ENCODE measurements at regions not wholly inside any gene's neighbourhood (a gene's known extent, or its start where the extent isn't known, plus 50 kb on each side); places are given as distances from the start of the nearest gene placed in this dataset.

DNA sequence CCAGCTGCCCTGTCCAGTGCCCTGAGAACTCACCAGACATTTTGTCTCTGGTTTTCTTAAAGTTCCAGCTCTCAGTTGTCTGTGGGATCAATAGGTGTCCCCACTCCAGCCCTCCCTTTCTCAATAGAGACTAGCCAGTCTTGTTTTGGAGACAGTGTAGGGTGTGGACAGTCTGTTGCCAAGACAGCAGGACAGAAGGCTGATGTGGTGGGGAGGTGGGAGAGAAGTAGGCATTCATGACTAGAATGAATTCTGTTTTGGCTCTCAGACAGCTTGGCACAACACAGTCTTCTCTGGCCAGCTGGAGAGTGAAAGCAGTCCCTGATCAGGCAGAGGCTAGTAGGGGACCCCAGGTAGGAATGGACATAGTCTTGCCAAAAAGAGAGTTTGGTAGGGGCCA lies 467.0 kb upstream of the PODXL start:
- no peaks in the 10 kb centered on the region for H3K9me2 ChIP-seq (replicated peaks; ENCODE audit: low read depth, low read length)
- no peak overlapping the region for H3K9ac ChIP-seq (ENCODE audit: low read depth, low read length, poor library complexity, severe bottlenecking)
- no peaks in the 10 kb centered on the region for H3F3A ChIP-seq (ENCODE audit: low read depth)
- no peak overlapping the region for H3K4me2 ChIP-seq (ENCODE audit: low read depth, low read length, poor library complexity, severe bottlenecking)
- H3K4me1 ChIP-seq (ENCODE audit: insufficient read depth, low read length, poor library complexity, severe bottlenecking): no peaks in the 10 kb centered on the region
- H4K20me1 ChIP-seq (ENCODE audit: insufficient read depth, low read length, poor library complexity, severe bottlenecking): no peaks in the 10 kb centered on the region
- no peak overlapping the region for H2AFZ ChIP-seq (ENCODE audit: low read length)
- no peaks in the 10 kb centered on the region for H3K36me3 ChIP-seq (ENCODE audit: insufficient read depth, low read length)
- H3K79me2 ChIP-seq (ENCODE audit: insufficient read depth, low read length): no peaks in the 10 kb centered on the region
- H3K27me3 ChIP-seq (ENCODE audit: insufficient read depth, low read length, poor library complexity, severe bottlenecking): no peaks in the 10 kb centered on the region
- no peak overlapping the region for H3K4me3 ChIP-seq (ENCODE audit: low read length, poor library complexity, severe bottlenecking)
- H3K9me3 ChIP-seq (ENCODE audit: insufficient read depth, low read depth, low read length): no peaks in the 10 kb centered on the region
- TF ChIP-seq, protein P1, sequence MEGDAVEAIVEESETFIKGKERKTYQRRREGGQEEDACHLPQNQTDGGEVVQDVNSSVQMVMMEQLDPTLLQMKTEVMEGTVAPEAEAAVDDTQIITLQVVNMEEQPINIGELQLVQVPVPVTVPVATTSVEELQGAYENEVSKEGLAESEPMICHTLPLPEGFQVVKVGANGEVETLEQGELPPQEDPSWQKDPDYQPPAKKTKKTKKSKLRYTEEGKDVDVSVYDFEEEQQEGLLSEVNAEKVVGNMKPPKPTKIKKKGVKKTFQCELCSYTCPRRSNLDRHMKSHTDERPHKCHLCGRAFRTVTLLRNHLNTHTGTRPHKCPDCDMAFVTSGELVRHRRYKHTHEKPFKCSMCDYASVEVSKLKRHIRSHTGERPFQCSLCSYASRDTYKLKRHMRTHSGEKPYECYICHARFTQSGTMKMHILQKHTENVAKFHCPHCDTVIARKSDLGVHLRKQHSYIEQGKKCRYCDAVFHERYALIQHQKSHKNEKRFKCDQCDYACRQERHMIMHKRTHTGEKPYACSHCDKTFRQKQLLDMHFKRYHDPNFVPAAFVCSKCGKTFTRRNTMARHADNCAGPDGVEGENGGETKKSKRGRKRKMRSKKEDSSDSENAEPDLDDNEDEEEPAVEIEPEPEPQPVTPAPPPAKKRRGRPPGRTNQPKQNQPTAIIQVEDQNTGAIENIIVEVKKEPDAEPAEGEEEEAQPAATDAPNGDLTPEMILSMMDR (conservative IDR thresholded peaks at IDR 0.05; ENCODE audit: low read length): no peak
- no peak for TF ChIP-seq EZH2phosphoT487 (IDR thresholded peaks at IDR 0.05; ENCODE audit: borderline replicate concordance)

DNA sequence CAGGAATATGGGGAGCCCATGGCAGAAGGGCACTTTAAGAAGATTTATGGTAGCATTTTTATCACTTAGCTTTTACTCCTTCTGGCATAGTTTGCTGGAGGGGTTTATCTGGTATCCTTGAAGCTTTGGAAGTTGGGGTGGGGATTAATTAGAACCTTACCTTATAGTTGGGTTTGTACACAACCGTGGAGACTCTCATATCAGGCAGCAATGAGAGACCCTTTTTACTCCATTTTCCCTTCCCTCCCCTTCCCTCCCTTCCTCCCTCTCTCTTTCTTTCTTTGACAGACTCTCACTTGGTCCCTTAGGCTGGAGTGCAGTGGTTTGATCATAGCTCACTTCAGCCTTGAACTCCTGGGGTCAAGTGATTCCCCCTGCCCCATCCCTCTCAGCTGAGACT lies 465.8 kb upstream of the PODXL start:
- Histone ChIP-seq H3K4me2 (ENCODE audit: low read depth, low read length, poor library complexity, severe bottlenecking) (no peak overlapping the region), H3K4me1 (ENCODE audit: insufficient read depth, low read length, poor library complexity, severe bottlenecking) (no peaks in the 10 kb centered on the region), H3K4me3 (ENCODE audit: low read length, poor library complexity, severe bottlenecking) (no peak overlapping the region), H3K79me2 (ENCODE audit: insufficient read depth, low read length) (no peaks in the 10 kb centered on the region), H3K9me2 (replicated peaks; ENCODE audit: low read depth, low read length) (no peaks in the 10 kb centered on the region), H4K20me1 (ENCODE audit: insufficient read depth, low read length, poor library complexity, severe bottlenecking) (no peaks in the 10 kb centered on the region), H2AFZ (ENCODE audit: low read length) (no peak overlapping the region), H3K36me3 (ENCODE audit: insufficient read depth, low read length) (no peaks in the 10 kb centered on the region), H3F3A (ENCODE audit: low read depth) (no peaks in the 10 kb centered on the region), H3K9ac (ENCODE audit: low read depth, low read length, poor library complexity, severe bottlenecking) (no peak overlapping the region), H3K27me3 (ENCODE audit: insufficient read depth, low read length, poor library complexity, severe bottlenecking) (no peaks in the 10 kb centered on the region), H3K9me3 (ENCODE audit: insufficient read depth, low read depth, low read length) (no peaks in the 10 kb centered on the region)
- TF ChIP-seq EZH2phosphoT487 (IDR thresholded peaks at IDR 0.05; ENCODE audit: borderline replicate concordance): no peak
- TF ChIP-seq, protein P1 (conservative IDR thresholded peaks at IDR 0.05; ENCODE audit: low read length): no peak

DNA sequence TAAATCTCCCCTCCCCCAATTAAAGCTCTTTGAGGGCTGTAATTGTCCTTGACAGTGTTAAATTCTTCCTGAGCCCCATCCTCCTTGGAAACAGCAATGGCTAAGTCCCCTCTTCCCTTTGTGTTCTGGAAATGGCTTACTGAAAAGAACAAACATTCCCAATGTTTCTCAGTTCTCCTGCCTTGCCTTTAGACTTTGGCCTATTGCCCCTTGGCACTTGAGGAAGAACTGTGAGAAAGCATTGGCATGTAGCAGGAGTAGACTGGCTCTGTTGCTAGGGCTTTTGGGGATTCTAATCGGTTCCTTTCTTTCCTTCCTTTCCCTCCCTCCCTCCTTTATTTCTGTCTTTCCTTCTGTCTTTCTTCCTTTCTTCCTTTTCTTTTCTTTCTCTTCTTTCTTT lies 463.3 kb upstream of the PODXL start:
- TF ChIP-seq, protein P1 (conservative IDR thresholded peaks at IDR 0.05; ENCODE audit: low read length): no peak
- Histone ChIP-seq H3K9me3 (ENCODE audit: insufficient read depth, low read depth, low read length) (no peaks in the 10 kb centered on the region), H3K4me2 (ENCODE audit: low read depth, low read length, poor library complexity, severe bottlenecking) (no peak overlapping the region), H3K9ac (ENCODE audit: low read depth, low read length, poor library complexity, severe bottlenecking) (no peak overlapping the region), H3F3A (ENCODE audit: low read depth) (no peaks in the 10 kb centered on the region), H3K4me1 (ENCODE audit: insufficient read depth, low read length, poor library complexity, severe bottlenecking) (no peaks in the 10 kb centered on the region), H3K9me2 (replicated peaks; ENCODE audit: low read depth, low read length) (no peaks in the 10 kb centered on the region), H4K20me1 (ENCODE audit: insufficient read depth, low read length, poor library complexity, severe bottlenecking) (no peaks in the 10 kb centered on the region), H2AFZ (ENCODE audit: low read length) (no peak overlapping the region), H3K4me3 (ENCODE audit: low read length, poor library complexity, severe bottlenecking) (no peak overlapping the region), H3K79me2 (ENCODE audit: insufficient read depth, low read length) (no peaks in the 10 kb centered on the region), H3K36me3 (ENCODE audit: insufficient read depth, low read length) (no peaks in the 10 kb centered on the region), H3K27me3 (ENCODE audit: insufficient read depth, low read length, poor library complexity, severe bottlenecking) (no peaks in the 10 kb centered on the region)
